ENCODE measurements at regions not wholly inside any gene's neighbourhood (a gene's known extent, or its start where the extent isn't known, plus 50 kb on each side); places are given as distances from the start of the nearest gene placed in this dataset.

- TF ChIP-seq, protein P1, sequence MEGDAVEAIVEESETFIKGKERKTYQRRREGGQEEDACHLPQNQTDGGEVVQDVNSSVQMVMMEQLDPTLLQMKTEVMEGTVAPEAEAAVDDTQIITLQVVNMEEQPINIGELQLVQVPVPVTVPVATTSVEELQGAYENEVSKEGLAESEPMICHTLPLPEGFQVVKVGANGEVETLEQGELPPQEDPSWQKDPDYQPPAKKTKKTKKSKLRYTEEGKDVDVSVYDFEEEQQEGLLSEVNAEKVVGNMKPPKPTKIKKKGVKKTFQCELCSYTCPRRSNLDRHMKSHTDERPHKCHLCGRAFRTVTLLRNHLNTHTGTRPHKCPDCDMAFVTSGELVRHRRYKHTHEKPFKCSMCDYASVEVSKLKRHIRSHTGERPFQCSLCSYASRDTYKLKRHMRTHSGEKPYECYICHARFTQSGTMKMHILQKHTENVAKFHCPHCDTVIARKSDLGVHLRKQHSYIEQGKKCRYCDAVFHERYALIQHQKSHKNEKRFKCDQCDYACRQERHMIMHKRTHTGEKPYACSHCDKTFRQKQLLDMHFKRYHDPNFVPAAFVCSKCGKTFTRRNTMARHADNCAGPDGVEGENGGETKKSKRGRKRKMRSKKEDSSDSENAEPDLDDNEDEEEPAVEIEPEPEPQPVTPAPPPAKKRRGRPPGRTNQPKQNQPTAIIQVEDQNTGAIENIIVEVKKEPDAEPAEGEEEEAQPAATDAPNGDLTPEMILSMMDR (IDR thresholded peaks at IDR 0.05): no peak
- TF ChIP-seq EZH2 (IDR thresholded peaks at IDR 0.05; ENCODE audit: borderline replicate concordance, insufficient read depth, low read depth, low read length, poor library complexity, severe bottlenecking): no peak
Observed at GRCh38 chr4:110821186-110821585, 198.3 kb upstream of the PITX2 start.

Data from B cell (primary cell).